DND-41 (cell line): ENCODE measurements at regions not wholly inside any gene's neighbourhood (a gene's known extent, or its start where the extent isn't known, plus 50 kb on each side); places are given as distances from the start of the nearest gene placed in this dataset.

ENCODE experiments used
- ATAC-seq: fragments of 200-7000 bp; cut with Tn5 transposase; 3 replicates; pipeline ENCODE4 v1.9.1; 2021; ENCODE audit warnings: low read depth; ENCODE audit not compliant: insufficient read depth
- DNase-seq: peaks from one replicate; pipeline ENCODE4 v3.0.0-alpha.2; 2020
- H2AFZ ChIP-seq: 2 replicates; pipeline ENCODE4 v1.6.0; 2012; ENCODE audit warnings: low read depth, low read length
- H3K27ac ChIP-seq: 2 replicates; pipeline ENCODE4 v1.5.1; 2012; ENCODE audit warnings: low read length, inconsistent platforms
- H3K27me3 ChIP-seq: fragments of 200-600 bp; sonication (generic); 2 replicates; pipeline ENCODE4 v1.6.0; 2012; ENCODE audit warnings: low read length, mild to moderate bottlenecking, inconsistent platforms; ENCODE audit not compliant: insufficient read depth, poor library complexity
- H3K36me3 ChIP-seq: 2 replicates; pipeline ENCODE4 v1.5.1; 2012; ENCODE audit warnings: low read length, inconsistent platforms; ENCODE audit not compliant: insufficient read depth
- H3K4me1 ChIP-seq: 2 replicates; pipeline ENCODE4 v1.5.1; 2012; ENCODE audit warnings: mild to moderate bottlenecking, low read length; ENCODE audit not compliant: insufficient read depth
- H3K4me2 ChIP-seq: 2 replicates; pipeline ENCODE4 v1.6.0; 2012; ENCODE audit warnings: mild to moderate bottlenecking, moderate library complexity, low read length, inconsistent platforms; ENCODE audit not compliant: insufficient read depth
- H3K4me3 ChIP-seq, 2 experiments: fragments of 200-600 bp in 1 of 2; shearing (Covaris generic) in 1 of 2; 2 replicates each; pipeline ENCODE4 v1.5.1; 2012 to 2016; ENCODE audit warnings: inconsistent platforms in 2 of 2, low read length in 2 of 2, mild to moderate bottlenecking in 2 of 2, low read depth in 1 of 2, moderate library complexity in 1 of 2
- H3K79me2 ChIP-seq: 2 replicates; pipeline ENCODE4 v1.6.0; 2012; ENCODE audit warnings: low read length, inconsistent platforms; ENCODE audit not compliant: insufficient read depth
- H3K9ac ChIP-seq: 2 replicates; pipeline ENCODE4 v1.6.0; 2012; ENCODE audit warnings: low read depth, mild to moderate bottlenecking, inconsistent platforms, low read length, moderate library complexity
- H3K9me3 ChIP-seq: 2 replicates; pipeline ENCODE4 v1.5.1; 2012; ENCODE audit warnings: low read length, moderate library complexity, mild to moderate bottlenecking, inconsistent platforms; ENCODE audit not compliant: insufficient read depth, severe bottlenecking
- H4K20me1 ChIP-seq: 2 replicates; pipeline ENCODE4 v1.6.0; 2012; ENCODE audit warnings: low read length; ENCODE audit not compliant: insufficient read depth
- CTCF ChIP-seq: IDR thresholded peaks from 2 replicates; pipeline ENCODE4 v1.5.1; 2012; ENCODE audit warnings: borderline replicate concordance, low read length, moderate library complexity, mild to moderate bottlenecking; ENCODE audit not compliant: poor library complexity, severe bottlenecking; ENCODE audit errors: extremely low read depth
- EZH2 ChIP-seq: IDR thresholded peaks from 3 replicates; pipeline ENCODE4 v1.6.1; 2012; ENCODE audit warnings: borderline replicate concordance, low read depth, mild to moderate bottlenecking, moderate library complexity, low read length, inconsistent platforms; ENCODE audit not compliant: severe bottlenecking

- Histone ChIP-seq H3K4me2 (no peak overlapping the region), H2AFZ (no peak overlapping the region), H3K4me1 (no peaks in the 10 kb centered on the region), H4K20me1 (no peaks in the 10 kb centered on the region), H3K9me3 (no peaks in the 10 kb centered on the region), H3K36me3 (no peaks in the 10 kb centered on the region), H3K27me3 (no peaks in the 10 kb centered on the region), H3K79me2 (no peaks in the 10 kb centered on the region), H3K4me3 (no peak overlapping the region), H3K27ac (no peak overlapping the region), H3K9ac (no peak overlapping the region)
- ATAC-seq (no peak), DNase-seq (no peak)
- TF ChIP-seq EZH2, result no peak
- no peak for TF ChIP-seq CTCF
Measured at GRCh38 chr6:84350397-84350796, 123.0 kb upstream of the CEP162 start.

GRCh38 chr6:84349542-84349941, 122.1 kb upstream of the CEP162 start:
- Histone ChIP-seq H3K4me3 (no peak overlapping the region), H3K4me2 (no peak overlapping the region), H4K20me1 (no peaks in the 10 kb centered on the region), H3K36me3 (no peaks in the 10 kb centered on the region), H3K79me2 (no peaks in the 10 kb centered on the region), H3K27ac (no peak overlapping the region), H3K9me3 (no peaks in the 10 kb centered on the region), H3K4me1 (no peaks in the 10 kb centered on the region), H3K9ac (no peak overlapping the region), H2AFZ (no peak overlapping the region), H3K27me3 (no peaks in the 10 kb centered on the region)
- TF ChIP-seq EZH2 (no peak), CTCF (no peak)
- no peak for DNase-seq
- ATAC-seq, result no peak

- ATAC-seq (no peak), DNase-seq (no peak)
Measured at GRCh38 chr6:84348801-84349200, 121.4 kb upstream of the CEP162 start.

GRCh38 chr6:84346372-84346771, 118.9 kb upstream of the CEP162 start:
- no peak for DNase-seq
- Histone ChIP-seq H3K4me1 (no peaks in the 10 kb centered on the region), H3K36me3 (no peaks in the 10 kb centered on the region), H3K79me2 (no peaks in the 10 kb centered on the region), H3K27me3 (no peaks in the 10 kb centered on the region), H3K9ac (no peak overlapping the region), H3K27ac (no peak overlapping the region), H2AFZ (no peak overlapping the region), H4K20me1 (no peaks in the 10 kb centered on the region), H3K4me3 (no peak overlapping the region), H3K9me3 (no peaks in the 10 kb centered on the region), H3K4me2 (no peak overlapping the region)
- TF ChIP-seq EZH2 (no peak), CTCF (peak; percentile 31)
- no peak for ATAC-seq

More at GRCh38 chr6:84348801-84349200, 121.4 kb upstream of the CEP162 start:
- H3K79me2 ChIP-seq, result no peaks in the 10 kb centered on the region
- H3K27ac ChIP-seq, result no peak overlapping the region
- no peaks in the 10 kb centered on the region for H3K4me1 ChIP-seq
- H4K20me1 ChIP-seq, result no peaks in the 10 kb centered on the region
- no peak for TF ChIP-seq EZH2
- no peak overlapping the region for H3K9ac ChIP-seq
- no peaks in the 10 kb centered on the region for H3K27me3 ChIP-seq
- no peaks in the 10 kb centered on the region for H3K9me3 ChIP-seq
- no peak overlapping the region for H3K4me2 ChIP-seq
- no peak overlapping the region for H2AFZ ChIP-seq
- no peaks in the 10 kb centered on the region for H3K36me3 ChIP-seq
- H3K4me3 ChIP-seq, result no peak overlapping the region
